Heart left ventricle (tissue), 13 donors: ENCODE measurements at regions not wholly inside any gene's neighbourhood (a gene's known extent, or its start where the extent isn't known, plus 50 kb on each side); places are given as distances from the start of the nearest gene placed in this dataset.

Experiments
- POLR2A ChIP-seq, 2 donors: fragments of 450-650 bp; IDR thresholded peaks; one replicate each; pipeline ENCODE4 v1.6.1; 2017; ENCODE audit warnings: antibody characterized with exemption in 2 of 2, mild to moderate bottlenecking in 2 of 2, moderate library complexity in 2 of 2
- TF ChIP-seq, protein P1 (sequence below), 12 donors: fragments of 200-600 bp; sonication (generic) in 4 of 12; IDR thresholded peaks; one replicate each; pipeline versions ENCODE4 v1.5.0 to v1.8.0; 2018 to 2022; ENCODE audit warnings: antibody characterized with exemption in 12 of 12, mild to moderate bottlenecking in 5 of 12
- donor health status: ischemic (EF 13 %, LVEDD 7.1; RV severe dilation, severe dysfunction).
- donor health status: DM: no; HTN: yes; CAD: no.
- donor health status: DM: no; HTN: no; CAD: no.
- donor health status: ischemic (EF 25% LVEDD 6.9; RV normal size, moderate dysfunction).
- donor health status: ischemic (EF 25% LVEDD 5.7; RV mildly dilated, moderate dysfunction).
- donor health status: ischemic (EF 35%, LVEDD 5.7; RV mildly dilated, moderate dysfunction).
- donor health status: nonischemic (EF 11% LVEDD 7.7; RV severe dilation, severe dysfunction).
- donor health status: DM: yes; HTN: yes; CAD: no.
- donor health status: PGD.
- donor health status: ischemic (EF 29% LVEDD 5.4; RV normal size, mild dysfunction).
- donor health status: nonischemic (EF 23%, LVEDD 6.1; RV moderate dilation, normal function).

DNA sequence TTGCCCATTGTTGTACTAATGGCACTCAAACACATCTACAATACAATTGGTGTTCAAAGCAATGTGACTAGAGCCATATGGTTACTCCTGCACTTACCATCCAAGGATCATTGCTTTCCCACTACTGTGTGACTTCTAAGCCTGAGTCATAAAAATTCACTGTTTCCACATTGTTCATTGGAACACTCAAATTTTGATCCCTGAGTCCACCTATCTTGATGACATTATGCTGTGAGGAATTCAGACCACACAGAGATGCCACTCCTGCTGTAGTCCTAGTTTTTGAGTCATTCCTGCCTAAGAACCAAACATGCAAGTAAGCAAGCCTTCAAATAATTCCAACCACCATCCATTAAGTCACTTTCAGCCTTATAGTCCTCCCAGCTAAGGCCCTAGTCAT, 176.2 kb downstream of the EFHB start:
- TF ChIP-seq POLR2A (IDR thresholded peaks at IDR 0.05): no peak
- TF ChIP-seq, protein P1, sequence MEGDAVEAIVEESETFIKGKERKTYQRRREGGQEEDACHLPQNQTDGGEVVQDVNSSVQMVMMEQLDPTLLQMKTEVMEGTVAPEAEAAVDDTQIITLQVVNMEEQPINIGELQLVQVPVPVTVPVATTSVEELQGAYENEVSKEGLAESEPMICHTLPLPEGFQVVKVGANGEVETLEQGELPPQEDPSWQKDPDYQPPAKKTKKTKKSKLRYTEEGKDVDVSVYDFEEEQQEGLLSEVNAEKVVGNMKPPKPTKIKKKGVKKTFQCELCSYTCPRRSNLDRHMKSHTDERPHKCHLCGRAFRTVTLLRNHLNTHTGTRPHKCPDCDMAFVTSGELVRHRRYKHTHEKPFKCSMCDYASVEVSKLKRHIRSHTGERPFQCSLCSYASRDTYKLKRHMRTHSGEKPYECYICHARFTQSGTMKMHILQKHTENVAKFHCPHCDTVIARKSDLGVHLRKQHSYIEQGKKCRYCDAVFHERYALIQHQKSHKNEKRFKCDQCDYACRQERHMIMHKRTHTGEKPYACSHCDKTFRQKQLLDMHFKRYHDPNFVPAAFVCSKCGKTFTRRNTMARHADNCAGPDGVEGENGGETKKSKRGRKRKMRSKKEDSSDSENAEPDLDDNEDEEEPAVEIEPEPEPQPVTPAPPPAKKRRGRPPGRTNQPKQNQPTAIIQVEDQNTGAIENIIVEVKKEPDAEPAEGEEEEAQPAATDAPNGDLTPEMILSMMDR (IDR thresholded peaks at IDR 0.05): no peak
